T-helper 2 cell treated with Interferon-gamma antibody and Interleukin-4, amounts not matched to agents 5 μg/mL and 100 μg/mL, for 36 hours (primary cell): ENCODE measurements at regions not wholly inside any gene's neighbourhood (a gene's known extent, or its start where the extent isn't known, plus 50 kb on each side); places are given as distances from the start of the nearest gene placed in this dataset.
A peak's percentile ranks its signal among the peaks of the same experiment; 100 is the strongest.

Experiments
- DNase-seq: peaks from one replicate; pipeline ENCODE4 v3.0.0; 2021; ENCODE audit warnings: low spot score
- H3K27ac Mint-ChIP-seq: one replicate; pipeline ENCODE4 v1.8.0; 2021; ENCODE audit warnings: mild to moderate bottlenecking, mixed read lengths
- H3K27me3 Mint-ChIP-seq: one replicate; pipeline ENCODE4 v1.8.0; 2021; ENCODE audit warnings: low read depth, mixed read lengths
- H3K36me3 Mint-ChIP-seq: one replicate; pipeline ENCODE4 v1.8.0; 2021; ENCODE audit warnings: low read depth, mixed read lengths
- H3K4me1 Mint-ChIP-seq: one replicate; pipeline ENCODE4 v1.8.0; 2021; ENCODE audit warnings: low read depth, mixed read lengths
- H3K4me3 Mint-ChIP-seq: one replicate; pipeline ENCODE4 v1.8.0; 2022; ENCODE audit warnings: mild to moderate bottlenecking, moderate library complexity, mixed read lengths
- H3K9me3 Mint-ChIP-seq: one replicate; pipeline ENCODE4 v1.8.0; 2021; ENCODE audit warnings: mixed read lengths

- no peak overlapping the region for H3K27ac Mint-ChIP-seq
- peaks cover 36% of the 10 kb centered on the region for H3K27me3 Mint-ChIP-seq
- H3K9me3 Mint-ChIP-seq = no peaks in the 10 kb centered on the region
- H3K4me3 Mint-ChIP-seq = no peak overlapping the region
- H3K4me1 Mint-ChIP-seq = no peaks in the 10 kb centered on the region
- no peaks in the 10 kb centered on the region for H3K36me3 Mint-ChIP-seq
- DNase-seq = no peak
These were observed 55.8 kb upstream of the OR6J1 start for GRCh38 chr14:22699801-22700564.

GRCh38 chr14:22713631-22713950 lies 52.9 kb upstream of the OXA1L start:
- H3K27ac Mint-ChIP-seq = no peak overlapping the region
- peak overlapping the region; percentile 89 for H3K4me3 Mint-ChIP-seq
- no peaks in the 10 kb centered on the region for H3K9me3 Mint-ChIP-seq
- DNase-seq = no peak
- H3K4me1 Mint-ChIP-seq = peaks cover 5% of the 10 kb centered on the region
- peaks cover 16% of the 10 kb centered on the region for H3K27me3 Mint-ChIP-seq
- no peaks in the 10 kb centered on the region for H3K36me3 Mint-ChIP-seq

GRCh38 chr14:22715186-22715812 lies 51.2 kb upstream of the OXA1L start:
- Mint-ChIP-seq H3K27me3 (peaks cover 7% of the 10 kb centered on the region), H3K4me3 (no peak overlapping the region), H3K9me3 (no peaks in the 10 kb centered on the region), H3K36me3 (no peaks in the 10 kb centered on the region), H3K4me1 (peaks cover 5% of the 10 kb centered on the region), H3K27ac (no peak overlapping the region)
- DNase-seq = no peak

- Mint-ChIP-seq H3K36me3 (no peaks in the 10 kb centered on the region), H3K27ac (no peak overlapping the region), H3K4me1 (peaks cover 5% of the 10 kb centered on the region), H3K4me3 (no peak overlapping the region), H3K9me3 (no peaks in the 10 kb centered on the region), H3K27me3 (peaks cover 5% of the 10 kb centered on the region)
- no peak for DNase-seq
These were observed 50.6 kb upstream of the OXA1L start for GRCh38 chr14:22715890-22716289.
